WTC11 (cell line): ENCODE measurements at regions not wholly inside any gene's neighbourhood (a gene's known extent, or its start where the extent isn't known, plus 50 kb on each side); places are given as distances from the start of the nearest gene placed in this dataset.

Experiments
- ATAC-seq: fragments of 200-7000 bp; cut with Tn5 transposase; 2 replicates; pipeline ENCODE4 v1.10.0; 2021; ENCODE audit warnings: mild to moderate bottlenecking, moderate library complexity
- CTCF ChIA-PET: fragments of 300-600 bp; sonication (Branson Sonifier 250); formaldehyde crosslinking; loops from one replicate; lab custom pipeline; 2021; ENCODE audit warnings: antibody characterized with exemption; lab: Charles Lee
- POLR2A ChIA-PET: fragments of 350-600 bp; sonication (Branson Sonifier 250); formaldehyde crosslinking; loops from one replicate; lab custom pipeline; 2021; ENCODE audit warnings: antibody characterized with exemption; lab: Charles Lee
- DNase-seq: peaks from one replicate; pipeline ENCODE4 v3.0.0; 2021; ENCODE audit warnings: low spot score
- H3K27ac Mint-ChIP-seq: 2 replicates; pipeline ENCODE4 v1.8.0; 2021; ENCODE audit warnings: mixed read lengths
- H3K27me3 Mint-ChIP-seq: 2 replicates; pipeline ENCODE4 v1.8.0; 2021; ENCODE audit warnings: low read depth, mild to moderate bottlenecking, moderate library complexity, mixed read lengths
- H3K36me3 Mint-ChIP-seq: 2 replicates; pipeline ENCODE4 v1.8.0; 2021; ENCODE audit warnings: mixed read lengths
- H3K4me1 Mint-ChIP-seq: 2 replicates; pipeline ENCODE4 v1.8.0; 2022; ENCODE audit warnings: mixed read lengths
- H3K4me3 Mint-ChIP-seq: 2 replicates; pipeline ENCODE4 v1.8.0; 2021; ENCODE audit warnings: mild to moderate bottlenecking, moderate library complexity, mixed read lengths
- H3K9me3 Mint-ChIP-seq: 2 replicates; pipeline ENCODE4 v1.8.0; 2021; ENCODE audit warnings: mixed read lengths
- AFF4 ChIP-seq: sonication (generic); formaldehyde crosslinking; IDR thresholded peaks from 2 replicates; pipeline ENCODE4 v1.8.1; 2023; ENCODE audit warnings: mild to moderate bottlenecking, missing genetic modification reagents, borderline replicate concordance
- AR ChIP-seq: fragments of 250-450 bp; sonication (Bioruptor Pico); IDR thresholded peaks from 2 replicates; pipeline ENCODE4 v1.9.0; 2021; ENCODE audit warnings: mild to moderate bottlenecking
- ATF3 ChIP-seq: sonication (generic); formaldehyde crosslinking; conservative IDR thresholded peaks from 2 replicates; pipeline ENCODE4 v1.8.1; 2022; ENCODE audit warnings: mild to moderate bottlenecking, missing genetic modification reagents
- CREB1 ChIP-seq: sonication (generic); formaldehyde crosslinking; IDR thresholded peaks from 2 replicates; pipeline ENCODE4 v1.8.0; 2023; ENCODE audit warnings: mild to moderate bottlenecking, missing genetic modification reagents
- CTCF ChIP-seq: fragments of 200-600 bp; IDR thresholded peaks from 2 replicates; pipeline ENCODE4 v1.8.0; 2022; ENCODE audit warnings: antibody characterized with exemption
- E2F5 ChIP-seq: sonication (generic); formaldehyde crosslinking; IDR thresholded peaks from 2 replicates; pipeline ENCODE4 v1.8.1; 2022; ENCODE audit warnings: mild to moderate bottlenecking, moderate library complexity, missing genetic modification reagents
- FOXP1 ChIP-seq: sonication (generic); formaldehyde crosslinking; IDR thresholded peaks from 2 replicates; pipeline ENCODE4 v1.8.0; 2022; ENCODE audit warnings: missing genetic modification reagents, mild to moderate bottlenecking, moderate library complexity, borderline replicate concordance
- GRHL2 ChIP-seq: fragments of 250-450 bp; sonication (Bioruptor Pico); IDR thresholded peaks from 2 replicates; pipeline ENCODE4 v1.8.0; 2022; ENCODE audit warnings: mild to moderate bottlenecking, moderate library complexity; ENCODE audit not compliant: insufficient replicate concordance, severe bottlenecking
- IRF1 ChIP-seq: sonication (generic); formaldehyde crosslinking; IDR thresholded peaks from 2 replicates; pipeline ENCODE4 v1.8.0; 2023; ENCODE audit warnings: missing genetic modification reagents
- RELA ChIP-seq: sonication (generic); formaldehyde crosslinking; IDR thresholded peaks from 2 replicates; pipeline ENCODE4 v1.8.1; 2022; ENCODE audit warnings: missing genetic modification reagents, mild to moderate bottlenecking, borderline replicate concordance
- RORB ChIP-seq: fragments of 250-450 bp; sonication (Bioruptor Pico); IDR thresholded peaks from 2 replicates; pipeline ENCODE4 v1.9.0; 2021; ENCODE audit warnings: mild to moderate bottlenecking
- SMAD3 ChIP-seq: sonication (generic); formaldehyde crosslinking; IDR thresholded peaks from 2 replicates; pipeline ENCODE4 v1.8.0; 2022; ENCODE audit warnings: missing genetic modification reagents, mild to moderate bottlenecking, borderline replicate concordance
- USF2 ChIP-seq: sonication (generic); formaldehyde crosslinking; IDR thresholded peaks from 2 replicates; pipeline ENCODE4 v1.8.1; 2023; ENCODE audit warnings: mild to moderate bottlenecking, missing genetic modification reagents, moderate library complexity
- ZNF423 ChIP-seq: fragments of 250-450 bp; sonication (Bioruptor Pico); IDR thresholded peaks from 2 replicates; pipeline ENCODE4 v2.1.2; 2022; ENCODE audit warnings: mild to moderate bottlenecking, moderate library complexity
- ZNF512 ChIP-seq: sonication (generic); formaldehyde crosslinking; IDR thresholded peaks from 2 replicates; pipeline ENCODE4 v1.8.1; 2022; ENCODE audit warnings: missing genetic modification reagents, borderline replicate concordance

- Mint-ChIP-seq H3K9me3 (no peaks in the 10 kb centered on the region), H3K4me1 (no peaks in the 10 kb centered on the region), H3K4me3 (no peak overlapping the region), H3K36me3 (no peaks in the 10 kb centered on the region), H3K27ac (no peak overlapping the region), H3K27me3 (no peaks in the 10 kb centered on the region)
- POLR2A ChIA-PET: no interaction called here
- CTCF ChIA-PET: interaction anchor here (0.6 to 1.2 kb wide), 5 partner anchors 25 to 210 kb away, joined by 3 to 4 read pairs (median 3); partner anchors contain the start of gene RAB18
- TF ChIP-seq FOXP1 (CRISPR knock-in tag) (no peak), E2F5 (CRISPR knock-in tag) (no peak), USF2 (CRISPR knock-in tag) (no peak), ZNF423 (CRISPR knock-in tag) (no peak), RELA (CRISPR knock-in tag) (no peak), RORB (CRISPR knock-in tag) (no peak), ZNF512 (peak; percentile 83; the same call in 1 of the 2 replicates), ATF3 (CRISPR knock-in tag) (no peak), CREB1 (no peak), CTCF (peak; percentile 17; the same call in 1 of the 2 replicates), AFF4 (no peak), GRHL2 (no peak), AR (CRISPR knock-in tag) (no peak), IRF1 (no peak), SMAD3 (CRISPR knock-in tag) (no peak)
- ATAC-seq (no peak), DNase-seq (no peak)
Observed at GRCh38 chr10:27446091-27446918, 57.8 kb upstream of the RAB18 start.
